HG03103 (cell line): ENCODE measurements at regions not wholly inside any gene's neighbourhood (a gene's known extent, or its start where the extent isn't known, plus 50 kb on each side); places are given as distances from the start of the nearest gene placed in this dataset.

Experiments
- ATAC-seq: cut with Tn5 transposase; IDR thresholded peaks from one replicate; pipeline ENCODE4 v1.9.1; 2021; ENCODE audit warnings: low read depth; ENCODE audit not compliant: unreplicated experiment

DNA sequence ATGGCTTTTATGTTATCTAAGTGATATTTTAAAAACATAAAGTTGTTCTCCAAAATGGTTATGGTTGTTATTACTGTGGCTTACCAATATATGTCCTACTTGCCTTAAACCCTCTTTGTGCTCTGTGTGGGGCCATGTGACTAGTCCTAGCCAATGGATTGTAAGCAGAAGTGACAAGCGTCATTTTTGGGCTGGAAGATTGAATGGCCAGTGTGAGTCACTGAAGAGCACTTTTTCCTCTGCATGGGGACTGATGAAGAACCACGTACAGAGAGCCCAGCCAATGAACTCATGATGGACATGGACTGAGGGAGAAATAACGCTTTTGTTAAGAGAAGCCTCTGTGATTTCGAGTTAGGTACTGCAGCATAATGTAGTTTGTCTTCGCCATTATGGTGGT, 332.7 kb downstream of the EDEM1 start:
- no peak for ATAC-seq

DNA sequence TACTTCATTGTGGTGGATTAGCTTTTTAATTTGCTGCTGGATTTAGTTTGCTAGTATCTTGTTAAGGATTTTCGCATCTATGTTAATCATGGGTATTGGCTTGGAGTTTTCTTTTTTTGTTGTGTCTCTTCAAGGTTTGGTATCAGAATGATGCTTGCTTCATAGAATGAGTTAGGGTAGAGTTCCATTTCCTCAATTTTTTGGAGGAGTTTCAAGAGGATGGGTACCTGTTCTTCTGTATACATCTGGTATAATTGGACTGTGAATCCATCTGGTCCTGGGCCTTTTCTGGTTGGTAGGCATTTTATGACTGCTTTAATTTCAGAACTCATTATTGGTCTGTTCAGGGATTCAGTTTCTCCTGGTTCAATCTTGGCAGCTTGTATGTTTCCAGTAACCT, 335.6 kb downstream of the EDEM1 start:
- ATAC-seq: no peak

- no peak for ATAC-seq
Observed at GRCh38 chr3:5531039-5531438, 343.5 kb downstream of the EDEM1 start.

DNA sequence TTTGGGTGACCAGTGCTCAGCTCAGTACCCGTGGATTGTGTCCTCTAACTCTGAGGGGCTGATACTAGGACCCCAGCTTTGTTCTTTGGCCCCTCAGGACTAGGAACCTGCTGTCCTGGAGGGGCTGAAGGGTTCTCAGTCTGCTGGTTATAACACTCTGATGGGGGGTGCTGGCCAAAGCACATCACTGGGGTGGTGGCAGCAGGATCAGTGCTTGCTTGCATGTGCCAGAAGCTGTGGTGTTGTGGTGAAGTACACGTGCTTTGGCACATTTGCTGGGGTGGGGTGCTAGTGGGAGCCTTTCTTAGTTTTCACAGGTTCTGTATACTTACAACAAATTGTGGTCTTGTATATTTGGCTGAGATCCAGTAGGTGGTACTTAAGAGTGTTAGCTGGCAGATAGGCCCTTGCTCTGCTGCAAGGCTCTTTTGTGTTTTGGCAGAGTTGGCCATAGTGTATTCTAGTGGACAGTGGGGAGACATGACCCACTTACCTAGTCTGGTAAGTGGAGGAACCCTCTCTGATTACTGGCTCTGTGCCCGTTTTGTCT, 344.3 kb downstream of the EDEM1 start:
- no peak for ATAC-seq

GRCh38 chr3:5540532-5540931, 353.0 kb downstream of the EDEM1 start:
- ATAC-seq: no peak

DNA sequence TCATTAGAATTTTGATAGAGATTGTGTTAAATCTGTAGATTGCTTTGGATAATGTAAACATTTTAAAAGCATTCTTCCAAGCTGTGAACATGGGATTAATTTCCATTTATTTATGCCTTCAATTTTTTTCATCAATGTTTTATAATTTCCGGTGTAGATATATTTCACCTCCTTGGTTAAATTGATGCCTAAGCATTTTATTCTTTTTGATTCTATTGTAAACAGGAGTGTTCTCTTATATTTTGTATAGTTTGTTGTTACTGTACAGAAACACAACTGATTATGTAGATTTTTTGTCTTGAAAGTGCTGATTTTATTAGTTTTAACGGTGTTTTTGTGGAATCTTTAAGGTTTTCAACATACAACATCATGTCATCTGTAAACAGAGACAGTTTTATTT, 355.0 kb downstream of the EDEM1 start:
- ATAC-seq: no peak

DNA sequence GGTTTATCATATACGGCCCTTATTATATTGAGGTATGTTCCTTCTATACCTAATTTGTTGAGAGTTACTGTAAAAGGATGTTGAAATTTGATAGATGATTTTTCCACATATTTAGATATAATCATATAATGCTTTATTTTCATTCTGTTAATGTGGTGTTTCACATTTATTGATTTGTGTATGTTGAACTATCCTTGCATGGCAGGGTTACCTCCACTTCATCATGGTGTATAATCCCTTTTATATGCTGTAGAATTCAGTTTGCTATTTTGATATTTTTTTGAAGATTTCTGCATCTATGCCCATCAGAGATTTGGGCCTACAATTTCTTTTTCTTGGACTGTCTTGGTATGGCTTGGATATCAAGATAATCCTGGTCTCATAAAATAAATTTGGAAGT, 355.5 kb downstream of the EDEM1 start:
- no peak for ATAC-seq

DNA sequence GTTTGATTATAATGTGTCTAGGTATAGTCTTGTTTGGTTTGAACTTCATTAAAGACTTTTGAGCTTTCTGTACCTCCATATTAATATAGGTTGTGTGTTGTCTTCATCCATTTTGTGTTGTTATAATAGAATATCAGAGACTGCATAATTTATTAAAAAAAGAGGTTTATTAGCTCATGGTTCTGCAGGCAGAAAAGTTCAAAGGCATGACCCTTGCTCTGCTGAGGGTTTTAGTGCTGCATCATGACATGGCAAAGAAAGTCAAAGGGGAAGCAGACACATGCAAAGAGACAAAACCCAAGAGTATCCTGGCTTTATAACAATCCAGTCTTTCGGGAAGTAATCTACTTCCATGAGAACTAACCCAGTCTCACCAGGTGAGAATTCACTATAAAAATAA, 358.2 kb downstream of the EDEM1 start:
- ATAC-seq: no peak

GRCh38 chr3:5553203-5553602, 365.7 kb downstream of the EDEM1 start:
- no peak for ATAC-seq

DNA sequence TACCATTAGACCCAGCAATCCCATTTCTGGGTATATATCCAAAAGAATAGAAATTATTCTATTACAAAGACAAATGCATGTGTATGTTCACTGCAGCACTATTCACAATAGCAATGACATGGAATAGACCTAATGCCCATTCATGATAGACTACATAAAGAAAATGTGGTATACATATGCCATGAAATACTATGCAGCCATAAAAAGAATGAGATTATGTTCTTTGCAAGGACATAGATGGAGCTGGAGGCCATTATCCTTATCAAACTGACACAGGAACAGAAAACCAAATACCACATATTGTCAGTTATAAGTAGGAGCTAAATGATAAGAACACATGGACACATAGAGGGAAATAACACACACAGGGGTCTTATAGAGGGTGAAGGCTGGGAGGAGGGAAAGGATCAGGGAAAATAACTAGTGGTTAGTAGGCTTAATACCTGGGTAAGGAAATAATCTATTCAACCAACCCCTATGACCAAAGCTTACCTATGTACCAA, 366.8 kb downstream of the EDEM1 start:
- no peak for ATAC-seq

DNA sequence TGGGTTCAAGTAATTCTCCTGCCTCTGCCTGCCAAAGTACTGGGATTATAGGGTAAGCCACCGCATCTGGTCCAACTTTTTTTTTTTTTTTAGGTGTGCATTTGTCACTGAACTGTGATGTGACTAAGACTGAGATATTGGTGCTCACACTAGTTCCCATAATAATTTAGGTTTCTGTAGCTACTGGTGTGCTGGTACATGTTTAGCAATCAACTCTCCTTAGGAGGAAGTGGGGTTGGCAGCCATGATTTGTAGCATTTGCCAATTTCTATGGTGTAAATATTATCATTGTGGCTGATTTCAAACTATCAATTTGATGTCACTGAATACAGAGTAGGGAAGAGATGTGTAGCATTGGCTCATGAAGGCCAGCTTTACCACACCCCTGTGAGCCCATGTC, 372.7 kb downstream of the EDEM1 start:
- ATAC-seq: no peak

GRCh38 chr3:5563537-5564277, 376.2 kb downstream of the EDEM1 start:
- no peak for ATAC-seq

- ATAC-seq: no peak
Observed at GRCh38 chr3:5564278-5564666, 376.8 kb downstream of the EDEM1 start.

GRCh38 chr3:5565026-5565425, 377.5 kb downstream of the EDEM1 start:
- ATAC-seq: no peak

- ATAC-seq: no peak
Observed at GRCh38 chr3:5567113-5567512, 379.6 kb downstream of the EDEM1 start.

DNA sequence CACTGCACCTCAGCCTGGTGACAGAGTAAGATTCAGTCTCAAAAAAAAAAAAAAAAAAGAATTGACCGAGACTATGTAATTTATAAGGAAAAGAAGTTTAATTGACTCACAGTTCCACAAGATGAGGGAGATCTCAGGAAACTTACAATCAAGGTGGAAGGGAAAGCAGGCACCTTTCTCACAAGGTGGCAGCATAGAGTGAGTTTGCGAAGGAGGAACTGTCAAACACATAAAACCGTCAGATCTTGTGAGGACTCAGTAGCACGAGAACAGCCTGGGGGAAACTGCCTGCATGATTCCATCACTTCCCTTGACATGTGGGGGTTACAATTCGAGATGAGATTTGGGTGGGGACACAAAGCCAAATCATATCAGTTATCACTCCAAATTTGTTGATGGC, 380.9 kb downstream of the EDEM1 start:
- no peak for ATAC-seq

DNA sequence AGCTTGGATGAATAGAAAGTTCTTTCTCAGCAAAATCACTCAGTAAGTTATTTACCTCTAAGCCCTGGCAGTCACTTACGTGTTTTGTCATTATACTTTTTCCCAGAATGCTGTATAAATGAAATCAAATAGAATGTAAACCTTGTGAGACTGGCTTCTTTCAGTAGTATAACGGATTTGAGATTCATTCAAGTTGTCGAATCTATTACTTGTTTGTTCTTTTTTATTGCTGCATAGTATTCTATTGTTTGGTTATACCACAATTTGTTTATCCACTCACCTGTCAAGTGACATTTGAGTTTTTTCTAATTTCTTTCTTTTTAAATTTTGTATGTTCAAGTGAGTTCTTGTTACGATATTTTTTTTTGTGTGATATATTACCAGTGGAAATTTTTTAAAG, 381.6 kb downstream of the EDEM1 start:
- no peak for ATAC-seq

- ATAC-seq: no peak
Observed at GRCh38 chr3:5572168-5572567, 384.7 kb downstream of the EDEM1 start.

DNA sequence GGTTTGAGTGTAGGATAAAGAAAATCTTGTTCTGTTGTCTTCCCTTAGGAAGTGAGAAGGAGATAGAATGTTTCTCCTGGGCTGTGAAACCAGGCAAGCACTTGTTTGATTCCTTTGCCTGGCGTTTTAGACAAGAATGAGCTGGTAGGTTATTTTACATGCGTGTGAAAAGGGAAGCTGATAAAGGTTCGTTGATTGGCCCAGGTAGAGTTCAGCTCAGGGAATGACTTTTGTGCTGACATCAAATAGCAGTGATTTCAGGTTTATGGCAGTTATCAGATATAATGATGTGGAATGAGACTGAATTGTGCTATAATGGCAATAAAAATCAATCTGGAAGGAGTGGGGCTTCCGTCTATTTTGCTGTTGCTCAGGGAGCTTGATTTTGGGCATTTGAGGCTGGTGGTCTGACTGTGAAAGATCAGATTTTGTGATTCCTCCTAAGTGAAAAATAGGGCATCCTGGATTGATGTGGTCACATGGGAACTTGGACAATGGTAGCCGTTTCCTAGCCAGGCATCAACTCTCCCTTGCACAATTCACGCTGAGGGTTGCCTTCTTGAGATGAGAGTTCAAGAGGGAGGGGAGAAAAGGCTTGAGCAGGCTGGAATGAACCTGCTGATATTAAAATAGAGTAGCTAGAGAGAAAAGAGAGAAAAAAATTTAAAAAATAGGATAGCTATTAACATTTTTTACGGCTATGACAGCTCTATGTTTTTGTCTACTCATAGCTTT, 388.9 kb downstream of the EDEM1 start:
- ATAC-seq: no peak

GRCh38 chr3:5579139-5579602, 391.7 kb downstream of the EDEM1 start:
- ATAC-seq: no peak

- no peak for ATAC-seq
Observed at GRCh38 chr3:5579946-5580345, 392.4 kb downstream of the EDEM1 start.

DNA sequence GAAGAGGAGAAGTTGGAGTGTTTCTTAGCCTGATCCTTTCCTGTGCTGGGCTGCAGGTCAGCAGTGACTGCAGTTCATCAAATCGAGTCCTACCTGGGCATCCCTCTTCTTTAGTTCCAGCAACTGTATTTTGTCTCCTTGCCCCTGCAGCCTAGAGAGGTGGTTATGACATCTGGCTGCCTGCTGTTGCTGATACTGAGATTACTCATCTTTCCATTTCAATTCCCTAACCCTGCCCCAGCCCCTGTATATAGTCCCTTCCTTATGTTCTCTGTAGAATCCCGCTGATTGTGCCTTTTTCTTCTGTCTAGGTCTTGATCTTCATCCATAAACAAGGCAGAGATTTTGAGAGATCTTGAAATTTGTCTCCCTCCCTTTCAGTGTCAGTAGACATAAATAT, 393.3 kb downstream of the EDEM1 start:
- no peak for ATAC-seq
